ENCODE measurements at regions not wholly inside any gene's neighbourhood (a gene's known extent, or its start where the extent isn't known, plus 50 kb on each side); places are given as distances from the start of the nearest gene placed in this dataset.

DNA sequence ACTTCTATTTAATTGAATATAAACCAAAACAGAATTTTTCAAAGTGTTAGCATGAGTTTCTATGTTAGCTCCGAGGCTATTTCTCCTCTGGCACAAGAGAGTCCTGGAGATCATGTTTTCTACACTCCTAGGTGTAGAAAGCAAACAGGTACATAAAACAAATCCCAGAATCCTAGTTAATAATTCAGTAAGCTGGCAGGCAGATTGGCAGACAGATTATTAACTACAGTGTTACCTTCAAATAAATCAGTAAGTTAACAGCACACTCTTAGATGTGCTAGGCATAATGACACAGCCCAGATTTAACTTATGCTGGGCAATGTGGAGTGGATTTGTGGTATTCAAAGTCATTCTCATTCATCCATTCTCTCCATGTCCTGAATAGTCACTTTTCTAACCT, 282.8 kb upstream of the RPS23 start:
- no peak for TF ChIP-seq CTCF (conservative IDR thresholded peaks at IDR 0.05; ENCODE audit: low read length)
- TF ChIP-seq EZH2phosphoT487 (IDR thresholded peaks at IDR 0.05; ENCODE audit: borderline replicate concordance, low read depth, low read length) = no peak
